ENCODE measurements at regions not wholly inside any gene's neighbourhood (a gene's known extent, or its start where the extent isn't known, plus 50 kb on each side); places are given as distances from the start of the nearest gene placed in this dataset.

DNA sequence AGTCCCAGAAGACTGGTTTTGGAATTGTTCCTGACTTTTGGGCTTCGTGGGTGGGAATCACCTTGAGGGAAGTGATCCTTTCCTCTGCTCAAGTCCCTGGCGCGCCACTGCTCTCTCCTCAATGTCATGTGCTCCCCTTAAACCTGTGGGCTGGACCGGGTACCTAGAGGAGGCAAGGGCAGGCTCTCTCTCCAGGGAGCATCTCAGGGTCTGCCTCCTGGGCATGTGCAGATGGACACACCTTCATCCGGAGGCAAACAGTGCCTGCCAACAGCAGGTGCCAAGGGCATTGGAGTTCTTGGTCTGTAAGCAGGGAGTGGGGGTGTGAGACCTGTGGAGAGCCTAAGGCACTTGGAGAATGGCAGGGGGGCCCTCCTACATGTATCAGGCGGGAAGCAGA, 142.6 kb downstream of the INHBB start:
- H3K4me3 ChIP-seq (ENCODE audit: low read length), result no peak overlapping the region
- DNase-seq (ENCODE audit: low read depth, low spot score), result no peak

DNA sequence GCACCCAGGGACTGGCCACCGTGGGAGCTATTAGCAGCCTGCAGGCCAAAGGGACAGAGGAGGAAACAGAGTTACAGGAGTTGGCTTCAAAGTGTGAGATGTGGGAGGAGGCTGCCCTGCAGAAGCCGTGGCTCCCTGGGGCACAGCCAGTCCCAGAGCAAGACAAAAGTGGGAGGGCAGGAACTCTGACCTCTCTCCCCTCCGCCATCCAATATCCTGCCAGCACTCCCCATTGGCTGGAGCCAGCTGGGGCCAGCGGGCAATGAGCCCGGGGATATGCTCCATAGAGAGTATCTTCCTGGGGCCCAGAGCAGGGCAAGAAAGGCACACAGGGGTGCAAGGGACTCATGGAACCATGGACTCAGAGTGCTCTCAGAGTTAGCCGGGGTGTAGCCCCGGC, 143.1 kb downstream of the INHBB start:
- H3K4me3 ChIP-seq (ENCODE audit: low read length), result no peak overlapping the region
- no peak for DNase-seq (ENCODE audit: low read depth, low spot score)

DNA sequence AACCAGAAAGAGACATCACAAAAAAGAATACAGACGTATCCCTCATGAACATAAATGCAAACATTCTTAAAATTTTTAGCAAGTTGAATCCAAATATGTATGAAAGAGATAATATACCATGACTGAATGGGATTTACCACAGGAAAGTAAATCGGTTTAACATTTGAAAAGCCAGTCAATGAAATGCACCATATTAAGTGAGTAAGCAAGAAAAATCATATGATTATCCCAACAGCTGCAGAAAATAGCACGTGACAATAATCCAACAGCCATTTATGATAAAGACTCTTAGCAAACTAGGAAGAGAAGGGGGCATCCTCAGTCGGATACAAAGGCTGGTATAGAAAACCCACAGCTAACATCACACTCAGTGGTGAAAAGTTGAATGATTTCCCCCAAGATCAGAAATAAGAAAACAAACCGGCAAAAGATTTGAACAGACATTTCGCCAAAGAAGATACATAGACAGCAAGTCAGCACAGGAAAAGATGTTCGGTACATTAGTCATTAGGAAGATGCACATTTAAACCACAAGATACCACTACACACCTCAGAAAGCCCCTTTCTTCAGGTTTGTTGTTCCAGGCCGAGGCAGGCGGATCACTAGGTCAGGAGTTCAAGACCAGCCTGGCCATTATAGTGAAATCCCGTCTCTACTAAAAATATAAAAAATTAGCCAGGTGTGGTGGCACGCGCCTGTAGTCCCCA, 144.3 kb downstream of the INHBB start:
- no peak overlapping the region for H3K4me3 ChIP-seq (ENCODE audit: low read length)

DNA sequence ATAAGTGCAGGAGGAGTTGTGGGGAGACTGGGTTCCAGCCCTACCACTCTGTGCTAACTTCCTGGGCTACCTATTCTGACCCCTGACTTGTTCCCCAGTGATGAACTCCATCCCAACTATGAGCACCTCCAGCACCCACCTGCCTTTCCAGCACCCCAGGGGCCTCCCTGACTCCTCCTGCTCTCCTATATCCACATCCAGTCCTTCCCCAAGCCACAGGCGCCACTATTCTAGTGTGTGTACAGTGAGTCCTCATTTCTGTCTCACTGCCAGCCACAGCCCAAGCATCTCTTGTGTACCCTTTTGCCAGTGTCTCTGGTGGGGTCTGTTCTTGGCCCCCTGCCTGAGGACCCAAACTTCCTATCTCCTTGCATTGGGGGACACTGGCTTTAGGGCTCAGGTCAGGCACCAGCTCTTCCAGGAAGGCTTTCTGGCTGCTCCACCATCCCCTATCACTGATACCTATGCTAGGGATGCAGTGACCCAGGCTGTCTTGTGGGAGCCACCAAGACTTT, 145.2 kb downstream of the INHBB start:
- DNase-seq (ENCODE audit: low read depth, low spot score), result no peak
- H3K4me3 ChIP-seq (ENCODE audit: low read length), result no peak overlapping the region

More for the DNA sequence above, 144.3 kb downstream of the INHBB start:
- no peak for DNase-seq (ENCODE audit: low read depth, low spot score)

DNA sequence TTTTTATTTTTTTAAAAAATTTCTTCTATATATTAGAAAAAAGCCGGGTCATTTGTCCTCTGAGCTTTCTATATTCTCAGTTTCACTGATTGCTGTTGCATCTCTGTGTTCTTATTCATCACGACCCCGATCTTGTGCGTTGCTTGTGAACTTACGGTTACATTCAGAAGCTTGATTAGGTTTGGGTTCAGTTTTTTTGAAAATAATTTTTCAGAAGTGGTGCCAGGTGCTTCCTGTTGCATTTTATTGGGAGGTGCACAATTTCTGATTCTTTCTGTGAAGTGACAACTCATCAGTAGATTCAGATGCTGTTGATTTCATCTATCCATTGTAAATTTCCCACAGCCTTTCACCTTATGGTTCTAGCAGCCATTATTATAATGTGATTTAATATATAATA, 147.3 kb downstream of the INHBB start:
- H3K4me3 ChIP-seq (ENCODE audit: low read length), result 0 out of 2 replicates have a peak overlapping the region, but pooled peaks have one; percentile 13
- peak; percentile 83 for DNase-seq (ENCODE audit: low read depth, low spot score)

DNA sequence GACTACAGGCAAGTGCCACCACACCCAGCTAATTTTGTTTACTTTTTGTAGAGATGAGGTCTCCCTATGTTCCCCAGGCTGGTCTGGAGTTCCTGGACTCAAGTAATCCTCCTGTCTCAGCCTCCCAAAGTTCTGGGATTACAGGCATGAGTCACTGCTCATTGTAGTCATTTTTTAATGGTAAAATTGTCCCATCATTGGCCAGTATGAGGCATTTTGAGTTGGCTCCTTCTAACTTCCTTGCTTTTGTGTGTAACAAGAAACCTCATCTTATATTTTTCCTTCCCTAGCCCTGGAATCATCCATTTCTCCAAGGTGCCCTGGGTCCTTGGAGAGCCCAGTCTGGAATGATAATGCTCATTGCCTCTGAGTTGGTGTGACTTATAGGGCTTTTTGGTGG, 148.5 kb downstream of the INHBB start:
- H3K4me3 ChIP-seq (ENCODE audit: low read length), result no peak overlapping the region
- DNase-seq (ENCODE audit: low read depth, low spot score), result no peak

DNA sequence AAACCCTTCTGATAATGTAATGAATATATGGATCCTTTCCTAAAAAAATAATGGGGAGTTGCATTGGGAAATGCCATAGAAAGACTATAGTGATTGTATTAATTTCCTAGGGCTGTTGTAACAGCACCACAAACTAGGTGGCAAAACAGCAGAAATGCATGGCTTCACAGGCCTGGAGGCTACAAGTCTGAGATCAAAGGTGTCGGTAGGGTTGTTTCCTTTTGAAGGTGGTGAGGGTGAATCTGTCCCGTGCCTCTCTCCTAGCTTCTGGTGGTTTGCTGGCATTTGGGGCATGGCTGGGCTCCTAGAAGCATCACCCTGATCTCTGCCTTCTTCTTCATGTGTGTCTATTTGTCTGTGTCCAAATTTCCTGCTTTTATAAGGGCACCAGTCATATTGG, 149.7 kb downstream of the INHBB start:
- no peak overlapping the region for H3K4me3 ChIP-seq (ENCODE audit: low read length)
- DNase-seq (ENCODE audit: low read depth, low spot score), result peak; percentile 61

DNA sequence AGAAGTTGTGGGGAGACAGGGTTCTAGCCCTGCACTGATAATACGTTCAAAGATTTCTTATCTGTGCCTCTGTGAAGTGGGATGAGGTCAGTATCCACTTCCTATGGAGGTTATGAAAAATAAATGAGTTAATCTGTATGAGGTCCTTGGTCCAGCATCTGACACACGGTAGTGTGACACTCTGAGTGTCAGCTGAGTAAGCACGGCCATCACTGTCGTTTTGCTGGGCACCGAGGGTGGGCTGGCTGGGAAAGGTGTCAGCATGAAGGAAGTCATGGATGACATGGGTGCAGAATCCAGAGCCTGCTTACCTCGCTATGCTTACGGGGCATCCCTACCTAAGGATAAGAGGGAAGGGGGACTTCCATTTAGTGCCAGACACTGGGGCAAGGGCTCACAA, 150.3 kb downstream of the INHBB start:
- peak; percentile 40 for DNase-seq (ENCODE audit: low read depth, low spot score)
- H3K4me3 ChIP-seq (ENCODE audit: low read length), result no peak overlapping the region

DNA sequence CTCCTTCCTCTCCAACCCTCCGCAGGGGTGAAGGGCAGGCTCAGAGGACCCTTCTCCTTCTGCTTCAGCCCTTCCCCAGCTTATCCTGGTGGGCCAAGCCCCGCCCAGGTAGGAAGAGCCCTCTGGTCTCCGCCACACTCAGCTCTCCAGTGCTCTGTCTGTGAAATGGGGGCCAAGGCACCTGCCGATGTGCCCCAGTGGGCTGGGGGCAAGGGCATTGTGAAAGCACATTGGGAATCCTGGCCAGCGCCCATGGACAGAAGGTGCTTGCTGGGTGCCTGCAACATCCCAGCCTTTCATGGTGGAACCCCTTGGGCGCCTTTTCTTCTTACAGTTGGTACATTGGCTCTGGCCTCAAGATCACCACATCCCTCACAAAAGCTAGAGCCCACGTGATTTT, 150.8 kb downstream of the INHBB start:
- no peak for DNase-seq (ENCODE audit: low read depth, low spot score)
- H3K4me3 ChIP-seq (ENCODE audit: low read length), result no peak overlapping the region

DNA sequence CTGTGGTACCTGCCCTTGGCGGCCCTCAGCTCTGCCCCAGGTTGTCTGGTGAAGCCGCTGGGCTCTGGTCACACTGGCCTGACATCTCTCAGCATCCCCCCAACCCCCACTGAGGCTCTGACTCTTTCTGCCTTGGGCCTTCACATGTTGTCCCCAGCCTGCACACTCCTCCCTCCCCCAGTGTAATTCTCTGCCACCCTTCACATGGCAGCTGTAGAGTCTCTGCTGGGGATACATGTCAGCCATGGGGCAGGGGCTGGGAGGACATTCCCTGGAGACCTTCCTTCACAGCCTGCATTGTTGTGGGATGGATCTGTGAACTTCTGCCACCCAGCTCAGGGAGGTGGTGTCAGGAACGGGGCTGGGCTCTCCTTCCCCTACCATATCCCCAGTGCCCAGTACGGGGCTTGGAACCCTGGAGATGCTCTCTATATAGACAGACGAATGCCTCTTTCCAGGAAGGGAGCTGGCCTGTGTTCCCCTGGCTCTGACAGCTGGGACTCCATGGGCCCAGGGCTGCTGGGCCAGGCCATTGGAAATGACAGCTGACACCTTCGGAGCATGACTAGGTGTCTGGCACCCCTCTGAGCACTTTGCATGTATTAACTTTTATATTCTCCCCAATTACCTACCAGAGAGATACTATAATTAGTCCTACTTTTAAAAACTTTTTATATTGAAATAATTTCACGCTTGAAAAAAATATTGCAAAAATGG, 151.5 kb downstream of the INHBB start:
- no peak overlapping the region for H3K4me3 ChIP-seq (ENCODE audit: low read length)
- no peak for DNase-seq (ENCODE audit: low read depth, low spot score)

DNA sequence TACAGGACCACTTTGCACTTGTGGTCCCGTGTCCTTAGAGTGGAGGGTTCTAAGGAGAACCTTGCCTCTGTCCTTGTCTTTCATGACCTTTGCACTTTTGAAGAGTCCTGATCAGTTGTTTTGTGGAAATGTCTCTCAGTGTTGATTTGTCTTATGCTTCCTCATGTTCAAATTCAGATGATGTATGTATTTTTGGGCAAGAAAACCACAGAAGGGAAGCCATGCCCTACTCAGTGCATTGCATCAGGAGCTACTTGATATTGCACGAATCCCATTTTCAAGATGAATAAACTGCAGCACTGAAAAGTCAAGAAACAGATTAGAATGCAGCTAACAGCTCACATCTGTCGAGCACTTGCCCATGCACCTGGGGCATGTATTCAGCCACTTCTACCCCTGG, 152.2 kb downstream of the INHBB start:
- no peak overlapping the region for H3K4me3 ChIP-seq (ENCODE audit: low read length)
- DNase-seq (ENCODE audit: low read depth, low spot score), result no peak

DNA sequence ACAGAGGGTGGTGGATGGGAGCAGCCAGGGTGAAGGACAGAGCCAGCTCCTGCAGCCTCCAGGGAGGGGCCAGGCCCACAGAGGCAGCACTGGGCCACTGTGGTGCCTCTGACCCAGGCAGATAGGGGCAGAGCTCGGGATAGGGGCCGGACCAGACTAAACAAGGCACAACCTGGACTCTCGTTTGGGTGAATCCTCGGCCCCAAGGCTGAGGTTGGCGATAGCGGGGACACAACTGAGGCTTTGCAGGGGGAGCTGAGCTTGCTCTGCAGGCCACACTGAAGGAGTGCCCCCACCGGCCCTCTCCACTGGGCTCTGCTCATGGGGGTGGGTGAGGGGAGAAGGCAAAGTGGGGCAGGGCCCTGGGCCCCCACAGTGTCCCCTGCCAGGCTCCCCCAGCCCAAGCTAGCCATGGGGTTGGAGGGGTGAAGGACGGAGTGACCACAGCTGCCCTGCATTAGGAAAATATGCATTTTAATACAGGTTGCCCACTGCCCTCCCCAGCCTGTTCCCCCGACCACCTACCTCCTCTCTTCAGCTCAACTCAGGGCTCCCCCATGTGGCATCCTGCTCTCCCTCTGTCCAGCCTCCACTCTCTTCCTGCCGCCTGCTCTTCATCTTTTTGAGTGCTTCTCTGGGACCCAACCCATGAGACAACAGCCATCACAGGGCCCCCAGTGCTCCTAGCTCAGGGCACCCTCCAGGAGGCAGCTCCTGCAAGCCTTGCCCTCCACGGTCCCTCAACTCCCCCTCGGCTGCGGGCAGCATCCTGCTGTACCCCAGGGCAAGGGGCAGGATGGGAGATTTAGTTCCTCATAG, 152.8 kb downstream of the INHBB start:
- no peak overlapping the region for H3K4me3 ChIP-seq (ENCODE audit: low read length)
- no peak for DNase-seq (ENCODE audit: low read depth, low spot score)

DNA sequence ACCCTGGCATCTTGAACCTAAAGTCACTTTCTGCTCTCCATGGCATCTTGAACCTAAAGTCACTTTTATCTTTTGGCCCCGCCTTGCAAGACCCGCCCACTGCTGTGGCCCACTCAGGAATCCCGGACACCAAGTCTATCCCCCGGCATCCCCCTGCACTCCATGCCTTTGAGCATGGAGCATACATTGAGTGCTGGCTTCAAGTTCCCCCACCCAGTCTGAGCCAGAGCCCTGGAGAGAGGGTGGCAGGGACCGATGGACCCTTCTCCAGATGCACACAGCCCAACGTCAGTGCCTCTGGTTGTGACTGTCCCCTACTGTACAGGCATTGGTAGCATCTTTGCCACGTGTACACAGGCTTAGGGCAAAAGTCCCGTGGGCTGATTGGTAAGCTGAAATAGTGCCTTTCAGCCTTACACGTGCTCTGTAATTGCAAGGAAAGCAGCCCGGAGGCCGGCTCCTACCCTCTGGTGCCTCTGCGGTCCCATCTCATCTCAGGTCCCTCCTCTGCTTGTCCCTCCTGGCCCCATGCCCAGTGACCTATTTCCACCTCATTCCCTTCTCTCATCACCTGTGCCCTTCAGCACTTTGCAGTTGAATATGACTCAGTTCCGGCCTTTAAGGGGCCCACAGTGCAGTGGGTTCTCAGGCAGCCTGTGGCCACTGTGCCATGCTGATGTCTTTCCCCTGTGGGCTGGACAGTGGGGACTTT, 154.0 kb downstream of the INHBB start:
- DNase-seq (ENCODE audit: low read depth, low spot score), result no peak
- H3K4me3 ChIP-seq (ENCODE audit: low read length), result no peak overlapping the region

DNA sequence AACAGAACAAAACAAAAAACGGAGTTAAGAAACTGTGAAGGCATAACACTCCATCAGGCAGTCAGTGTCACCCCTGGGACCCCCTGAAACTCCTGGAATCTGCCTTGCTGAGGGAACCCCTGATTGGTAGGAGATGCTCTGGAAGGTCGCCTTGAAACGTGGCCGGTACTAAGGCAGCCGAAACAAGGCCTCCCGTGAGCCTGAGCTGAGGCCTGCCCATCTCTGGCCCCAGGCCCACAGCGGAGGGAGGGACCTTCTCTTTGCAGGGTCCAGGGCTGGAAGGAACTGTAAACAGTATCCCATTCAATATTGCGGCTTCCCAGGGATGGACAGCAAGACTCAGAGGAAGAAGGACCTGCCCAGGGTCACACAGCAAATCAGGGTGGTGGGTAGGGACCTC, 155.7 kb downstream of the INHBB start:
- no peak overlapping the region for H3K4me3 ChIP-seq (ENCODE audit: low read length)
- DNase-seq (ENCODE audit: low read depth, low spot score), result no peak

DNA sequence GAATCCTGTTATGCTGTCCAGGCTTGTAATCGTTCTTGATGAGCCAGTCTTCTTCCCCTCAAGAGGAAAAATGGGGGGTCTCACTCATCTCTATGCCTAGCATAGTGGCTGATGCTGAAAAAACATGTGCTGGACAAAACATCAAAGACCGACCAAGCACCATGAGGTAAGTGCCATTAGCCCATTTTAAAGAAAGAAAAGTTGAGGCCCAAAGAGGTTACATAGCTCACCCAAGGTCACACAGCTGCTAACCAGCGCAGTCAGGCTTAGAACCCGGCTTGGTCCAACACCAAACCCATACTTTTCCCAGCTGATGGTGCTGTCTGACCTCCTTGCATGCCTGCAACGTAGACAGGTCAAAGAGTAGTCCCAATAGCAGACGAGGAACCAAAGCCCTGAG, 156.4 kb downstream of the INHBB start:
- DNase-seq (ENCODE audit: low read depth, low spot score), result no peak
- H3K4me3 ChIP-seq (ENCODE audit: low read length), result no peak overlapping the region

DNA sequence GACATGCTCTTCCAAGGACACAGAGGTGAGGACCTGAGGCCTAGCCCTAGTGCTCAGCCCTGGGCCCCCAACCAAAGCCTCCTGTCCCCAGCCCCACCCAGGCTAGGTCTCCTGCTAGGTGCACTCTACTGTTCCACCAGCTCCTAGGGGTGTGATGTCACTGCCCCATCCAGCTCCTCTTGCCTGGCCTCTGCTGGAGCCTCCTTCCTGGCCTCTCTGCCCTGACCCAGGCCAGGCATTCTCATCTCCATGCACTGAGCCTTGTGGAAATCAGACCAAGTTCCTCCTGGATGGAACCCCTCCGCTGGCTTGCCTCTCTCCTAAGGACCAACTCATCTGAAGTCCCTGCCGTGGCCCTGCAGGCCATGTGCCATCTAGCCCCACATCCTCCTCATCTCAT, 156.8 kb downstream of the INHBB start:
- H3K4me3 ChIP-seq (ENCODE audit: low read length), result no peak overlapping the region
- DNase-seq (ENCODE audit: low read depth, low spot score), result no peak

DNA sequence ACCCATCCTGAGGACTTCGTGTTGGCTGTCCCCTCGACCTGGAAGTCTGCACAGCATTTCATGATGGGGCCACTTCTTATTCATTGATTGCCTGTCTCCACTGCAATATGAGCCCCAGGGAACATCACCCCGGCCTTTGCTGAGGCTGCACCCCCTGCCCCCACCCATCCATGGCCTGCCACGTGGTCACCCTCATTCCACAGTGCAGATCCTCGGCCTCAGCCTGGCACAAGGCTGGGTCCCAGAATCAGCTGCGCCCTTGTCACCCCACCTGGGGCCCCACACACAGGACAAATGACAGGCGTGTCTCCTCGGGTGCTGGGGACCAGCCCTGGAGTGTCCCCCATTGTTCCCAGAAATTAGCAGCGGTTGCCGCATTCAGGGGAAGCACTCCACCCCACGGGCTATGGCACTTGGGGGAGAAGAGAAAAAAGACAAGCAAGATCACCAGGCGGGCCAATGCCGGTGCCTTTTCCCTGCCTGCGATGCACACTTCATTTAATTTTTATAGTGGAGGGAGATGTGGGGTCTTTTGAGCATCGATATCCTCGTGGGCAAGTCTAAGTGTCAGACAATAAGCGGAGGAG, 157.4 kb downstream of the INHBB start:
- no peak overlapping the region for H3K4me3 ChIP-seq (ENCODE audit: low read length)
- DNase-seq (ENCODE audit: low read depth, low spot score), result no peak

DNA sequence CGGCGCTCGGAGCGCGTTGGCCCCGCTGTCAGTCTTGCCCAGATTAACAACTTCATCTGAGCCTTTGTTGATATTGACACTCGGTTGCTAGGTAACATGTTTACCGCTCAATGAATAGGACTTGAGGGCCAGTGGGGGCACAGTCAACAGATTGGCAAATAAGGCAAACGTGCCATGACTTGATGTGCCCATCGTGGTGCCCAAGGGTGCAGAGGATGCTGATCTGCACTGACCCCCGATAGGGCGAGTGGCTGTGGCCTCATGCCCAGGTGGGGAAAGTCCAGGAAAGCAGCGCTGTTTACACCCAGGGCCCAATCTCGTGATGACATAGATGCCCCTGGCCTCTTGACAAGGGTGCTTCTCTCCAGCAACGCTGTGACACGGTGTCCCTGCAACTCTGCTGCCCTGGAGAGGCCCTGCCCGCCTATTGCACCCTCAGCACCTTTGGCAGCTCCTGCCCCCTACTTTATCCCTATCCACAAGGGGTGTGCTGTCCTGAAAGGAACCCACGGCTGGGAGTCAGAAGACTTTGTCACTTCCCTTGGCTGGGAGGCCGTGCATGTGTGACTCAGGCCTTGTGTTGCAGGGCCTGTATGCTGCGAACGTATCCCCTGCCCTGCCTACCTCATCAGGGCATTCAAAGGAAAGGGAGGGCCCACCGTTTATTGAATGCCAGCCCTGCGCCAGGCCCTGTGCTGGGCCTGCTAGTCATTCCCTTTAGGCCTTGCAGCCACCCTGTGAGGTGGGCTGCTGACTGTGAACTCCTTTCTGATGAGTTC, 158.0 kb downstream of the INHBB start:
- H3K4me3 ChIP-seq (ENCODE audit: low read length), result no peak overlapping the region
- no peak for DNase-seq (ENCODE audit: low read depth, low spot score)
